ENCODE measurements at regions not wholly inside any gene's neighbourhood (a gene's known extent, or its start where the extent isn't known, plus 50 kb on each side); places are given as distances from the start of the nearest gene placed in this dataset.
"Not testable (repeated sequence)": the region's sequence is repeated elsewhere in the genome, so short reads cannot be mapped to it uniquely, and the experiment has no call there.

- no peak for DNase-seq (ENCODE audit: low read depth)
- in situ Hi-C loops (cut with HindIII; ENCODE audit: low pct_unique_long_range_greater_than_20kb, low sequenced_read_pairs), result no loop called here
Observed at GRCh38 chrX:139172731-139173130, 357.8 kb upstream of the F9 start.

- in situ Hi-C loops (cut with HindIII; ENCODE audit: low pct_unique_long_range_greater_than_20kb, low sequenced_read_pairs), result no loop called here
- no peak for DNase-seq (ENCODE audit: low read depth)
Observed at GRCh38 chrX:139170526-139171173, 359.9 kb upstream of the F9 start.

GRCh38 chrX:139167282-139167681 is 363.3 kb upstream of the F9 start:
- in situ Hi-C loops (cut with HindIII; ENCODE audit: low pct_unique_long_range_greater_than_20kb, low sequenced_read_pairs), result no loop called here
- DNase-seq (ENCODE audit: low read depth), result no peak

GRCh38 chrX:139158256-139158655 is 372.3 kb upstream of the F9 start:
- in situ Hi-C loops (cut with HindIII; ENCODE audit: low pct_unique_long_range_greater_than_20kb, low sequenced_read_pairs), result no loop called here
- peak; percentile 45 for DNase-seq (ENCODE audit: low read depth)

- in situ Hi-C loops (cut with HindIII; ENCODE audit: low pct_unique_long_range_greater_than_20kb, low sequenced_read_pairs), result no loop called here
- DNase-seq (ENCODE audit: low read depth), result no peak
Observed at GRCh38 chrX:139156356-139156755, 374.2 kb upstream of the F9 start.

GRCh38 chrX:139146625-139147024 is 383.9 kb upstream of the F9 start:
- DNase-seq (ENCODE audit: low read depth); in situ Hi-C loops (cut with HindIII; ENCODE audit: low pct_unique_long_range_greater_than_20kb, low sequenced_read_pairs): not testable (repeated sequence)

GRCh38 chrX:139141370-139141769 is 389.2 kb upstream of the F9 start:
- in situ Hi-C loops (cut with HindIII; ENCODE audit: low pct_unique_long_range_greater_than_20kb, low sequenced_read_pairs), result no loop called here
- DNase-seq (ENCODE audit: low read depth), result no peak

- in situ Hi-C loops (cut with HindIII; ENCODE audit: low pct_unique_long_range_greater_than_20kb, low sequenced_read_pairs), result no loop called here
- no peak for DNase-seq (ENCODE audit: low read depth)
Observed at GRCh38 chrX:139134316-139134715, 396.2 kb upstream of the F9 start.

GRCh38 chrX:139126493-139126892 is 404.0 kb upstream of the F9 start:
- peak; percentile 39 for DNase-seq (ENCODE audit: low read depth)

GRCh38 chrX:139125916-139126315 is 404.6 kb upstream of the F9 start:
- in situ Hi-C loops (cut with HindIII; ENCODE audit: low pct_unique_long_range_greater_than_20kb, low sequenced_read_pairs), result no loop called here
- no peak for DNase-seq (ENCODE audit: low read depth)

More at GRCh38 chrX:139126493-139126892, 404.0 kb upstream of the F9 start:
- in situ Hi-C loops (cut with HindIII; ENCODE audit: low pct_unique_long_range_greater_than_20kb, low sequenced_read_pairs), result no loop called here

GRCh38 chrX:139121616-139122286 is 408.8 kb upstream of the F9 start:
- DNase-seq (ENCODE audit: low read depth), result no peak
- in situ Hi-C loops (cut with HindIII; ENCODE audit: low pct_unique_long_range_greater_than_20kb, low sequenced_read_pairs), result no loop called here

- in situ Hi-C loops (cut with HindIII; ENCODE audit: low pct_unique_long_range_greater_than_20kb, low sequenced_read_pairs), result no loop called here
- DNase-seq (ENCODE audit: low read depth), result peak; percentile 81
Observed at GRCh38 chrX:139120760-139121159, 409.2 kb upstream of the FGF13 start.

GRCh38 chrX:139113708-139114107 is 402.2 kb upstream of the FGF13 start:
- DNase-seq (ENCODE audit: low read depth), result no peak

GRCh38 chrX:139112432-139112831 is 400.9 kb upstream of the FGF13 start:
- in situ Hi-C loops (cut with HindIII; ENCODE audit: low pct_unique_long_range_greater_than_20kb, low sequenced_read_pairs), result no loop called here
- no peak for DNase-seq (ENCODE audit: low read depth)

More at GRCh38 chrX:139113708-139114107, 402.2 kb upstream of the FGF13 start:
- in situ Hi-C loops (cut with HindIII; ENCODE audit: low pct_unique_long_range_greater_than_20kb, low sequenced_read_pairs), result no loop called here

- DNase-seq (ENCODE audit: low read depth), result peak; percentile 40
- in situ Hi-C loops (cut with HindIII; ENCODE audit: low pct_unique_long_range_greater_than_20kb, low sequenced_read_pairs), result no loop called here
Observed at GRCh38 chrX:139106069-139106468, 394.6 kb upstream of the FGF13 start.

GRCh38 chrX:139094671-139095592 is 383.4 kb upstream of the FGF13 start:
- DNase-seq (ENCODE audit: low read depth), result peak; percentile 2
- in situ Hi-C loops (cut with HindIII; ENCODE audit: low pct_unique_long_range_greater_than_20kb, low sequenced_read_pairs), result no loop called here

- in situ Hi-C loops (cut with HindIII; ENCODE audit: low pct_unique_long_range_greater_than_20kb, low sequenced_read_pairs), result no loop called here
- no peak for DNase-seq (ENCODE audit: low read depth)
Observed at GRCh38 chrX:139093201-139093600, 381.7 kb upstream of the FGF13 start.

GRCh38 chrX:139091878-139092277 is 380.4 kb upstream of the FGF13 start:
- in situ Hi-C loops (cut with HindIII; ENCODE audit: low pct_unique_long_range_greater_than_20kb, low sequenced_read_pairs), result no loop called here
- DNase-seq (ENCODE audit: low read depth), result no peak

- no peak for DNase-seq (ENCODE audit: low read depth)
- in situ Hi-C loops (cut with HindIII; ENCODE audit: low pct_unique_long_range_greater_than_20kb, low sequenced_read_pairs), result no loop called here
Observed at GRCh38 chrX:139091066-139091465, 379.5 kb upstream of the FGF13 start.
